ENCODE measurements at regions not wholly inside any gene's neighbourhood (a gene's known extent, or its start where the extent isn't known, plus 50 kb on each side); places are given as distances from the start of the nearest gene placed in this dataset.
"Not testable (repeated sequence)": the region's sequence is repeated elsewhere in the genome, so short reads cannot be mapped to it uniquely, and the experiment has no call there.

DNA sequence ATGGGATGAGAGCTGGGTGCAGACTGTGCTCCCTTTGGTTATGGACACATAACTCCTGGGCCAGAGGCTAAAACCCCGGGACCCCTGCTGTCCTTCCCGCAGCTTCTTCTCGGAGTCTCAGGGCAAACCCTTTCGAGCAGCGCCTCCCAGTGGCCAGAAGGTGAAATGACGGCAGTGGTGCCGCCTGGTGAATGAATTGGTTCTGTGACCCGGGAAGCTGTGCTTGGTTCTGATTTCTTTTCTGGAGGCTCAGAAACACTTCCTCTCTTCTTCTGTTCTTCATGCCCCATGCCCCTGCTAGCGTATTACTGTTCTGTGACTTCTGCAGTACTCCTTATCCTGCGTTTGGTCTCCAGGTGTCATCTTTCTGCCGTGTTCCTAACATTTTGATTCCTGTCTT, 104.7 kb upstream of the CCZ1B start:
- TF ChIP-seq, protein P1, sequence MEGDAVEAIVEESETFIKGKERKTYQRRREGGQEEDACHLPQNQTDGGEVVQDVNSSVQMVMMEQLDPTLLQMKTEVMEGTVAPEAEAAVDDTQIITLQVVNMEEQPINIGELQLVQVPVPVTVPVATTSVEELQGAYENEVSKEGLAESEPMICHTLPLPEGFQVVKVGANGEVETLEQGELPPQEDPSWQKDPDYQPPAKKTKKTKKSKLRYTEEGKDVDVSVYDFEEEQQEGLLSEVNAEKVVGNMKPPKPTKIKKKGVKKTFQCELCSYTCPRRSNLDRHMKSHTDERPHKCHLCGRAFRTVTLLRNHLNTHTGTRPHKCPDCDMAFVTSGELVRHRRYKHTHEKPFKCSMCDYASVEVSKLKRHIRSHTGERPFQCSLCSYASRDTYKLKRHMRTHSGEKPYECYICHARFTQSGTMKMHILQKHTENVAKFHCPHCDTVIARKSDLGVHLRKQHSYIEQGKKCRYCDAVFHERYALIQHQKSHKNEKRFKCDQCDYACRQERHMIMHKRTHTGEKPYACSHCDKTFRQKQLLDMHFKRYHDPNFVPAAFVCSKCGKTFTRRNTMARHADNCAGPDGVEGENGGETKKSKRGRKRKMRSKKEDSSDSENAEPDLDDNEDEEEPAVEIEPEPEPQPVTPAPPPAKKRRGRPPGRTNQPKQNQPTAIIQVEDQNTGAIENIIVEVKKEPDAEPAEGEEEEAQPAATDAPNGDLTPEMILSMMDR (conservative IDR thresholded peaks at IDR 0.05; ENCODE audit: low read depth, low read length) = peak; percentile 46
- intact Hi-C loops (cut with micrococcal nuclease; ENCODE audit: unreplicated experiment); H3K27me3 ChIP-seq (replicated peaks; ENCODE audit: insufficient read depth, low read depth, low read length, poor library complexity); CTCF ChIA-PET; DNase-seq (ENCODE audit: low spot score); H3K4me3 ChIP-seq (ENCODE audit: low read depth, low read length, poor library complexity, severe bottlenecking); H3K27ac ChIP-seq (ENCODE audit: low read depth, low read length, poor library complexity, severe bottlenecking); H3K36me3 ChIP-seq (ENCODE audit: insufficient read depth, low read length, poor library complexity, severe bottlenecking); BruUV-seq (replicated peaks); H3K9me3 ChIP-seq (ENCODE audit: low read depth, low read length, poor library complexity, severe bottlenecking); POLR2A ChIA-PET (ENCODE audit: low non-redundant PET); H3K4me1 ChIP-seq (ENCODE audit: insufficient read depth, low read length, poor library complexity, severe bottlenecking): not testable (repeated sequence)

DNA sequence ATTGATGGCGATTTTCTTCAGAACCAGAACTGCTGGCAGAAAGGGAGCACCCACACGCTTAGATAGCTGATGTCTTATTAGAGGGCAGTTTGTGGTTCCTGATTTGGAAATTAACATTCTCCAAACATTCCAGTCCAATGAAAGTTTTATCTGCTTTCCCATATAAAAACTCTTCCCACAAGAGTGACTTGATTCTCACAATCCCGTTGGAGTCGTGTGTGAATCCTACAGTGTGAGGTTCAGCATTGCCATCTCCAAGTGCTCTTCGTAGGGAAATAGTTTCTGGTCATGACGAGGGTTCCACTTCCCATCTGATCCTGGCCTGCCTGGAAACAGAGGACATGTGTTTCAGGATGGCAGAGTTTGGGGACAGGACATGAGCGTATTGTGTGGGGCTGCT, 105.4 kb upstream of the CCZ1B start:
- H3K9me3 ChIP-seq (ENCODE audit: low read depth, low read length, poor library complexity, severe bottlenecking); H3K4me1 ChIP-seq (ENCODE audit: insufficient read depth, low read length, poor library complexity, severe bottlenecking); POLR2A ChIA-PET (ENCODE audit: low non-redundant PET); CTCF ChIA-PET; H3K36me3 ChIP-seq (ENCODE audit: insufficient read depth, low read length, poor library complexity, severe bottlenecking); intact Hi-C loops (cut with micrococcal nuclease; ENCODE audit: unreplicated experiment); H3K4me3 ChIP-seq (ENCODE audit: low read depth, low read length, poor library complexity, severe bottlenecking); H3K27ac ChIP-seq (ENCODE audit: low read depth, low read length, poor library complexity, severe bottlenecking); DNase-seq (ENCODE audit: low spot score); H3K27me3 ChIP-seq (replicated peaks; ENCODE audit: insufficient read depth, low read depth, low read length, poor library complexity); BruUV-seq (replicated peaks): not testable (repeated sequence)

DNA sequence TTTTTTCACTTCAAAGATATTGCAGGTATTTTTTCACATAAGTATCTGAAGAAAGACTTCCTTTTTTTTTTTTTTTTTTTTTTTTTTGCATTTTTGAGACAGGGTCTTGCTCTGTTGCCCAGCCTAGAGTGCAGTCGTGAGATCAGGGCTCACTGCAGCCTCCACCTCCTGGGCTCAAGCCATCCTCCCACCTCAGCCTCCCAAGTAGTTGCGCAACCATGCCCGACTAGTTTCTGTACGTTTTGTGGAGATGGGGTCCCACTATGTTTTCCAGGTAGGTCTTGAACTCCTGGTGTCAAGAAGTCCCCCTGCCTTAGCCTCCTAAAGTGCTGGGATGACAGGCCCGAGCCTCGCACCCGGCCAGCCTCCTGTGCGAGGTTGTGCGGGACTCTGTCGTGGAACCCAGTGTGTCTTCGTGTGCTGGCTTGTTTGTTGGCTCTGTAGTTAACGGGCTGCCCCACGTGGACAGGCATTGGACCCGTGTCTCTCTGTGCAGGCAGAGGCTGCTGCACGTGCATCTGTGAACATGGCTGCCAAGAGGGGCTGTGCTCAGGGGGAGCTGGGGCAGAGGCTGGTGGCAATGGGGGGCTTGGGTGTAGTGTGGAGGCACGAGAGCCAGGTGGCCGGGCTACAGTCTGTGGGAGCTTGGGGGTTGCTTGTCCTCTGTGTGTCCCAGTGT, 108.0 kb upstream of the CCZ1B start:
- intact Hi-C loops (cut with micrococcal nuclease; ENCODE audit: unreplicated experiment); DNase-seq (ENCODE audit: low spot score); H3K4me3 ChIP-seq (ENCODE audit: low read depth, low read length, poor library complexity, severe bottlenecking); POLR2A ChIA-PET (ENCODE audit: low non-redundant PET); H3K36me3 ChIP-seq (ENCODE audit: insufficient read depth, low read length, poor library complexity, severe bottlenecking); BruUV-seq (replicated peaks); H3K27me3 ChIP-seq (replicated peaks; ENCODE audit: insufficient read depth, low read depth, low read length, poor library complexity); H3K27ac ChIP-seq (ENCODE audit: low read depth, low read length, poor library complexity, severe bottlenecking); CTCF ChIA-PET; H3K4me1 ChIP-seq (ENCODE audit: insufficient read depth, low read length, poor library complexity, severe bottlenecking); H3K9me3 ChIP-seq (ENCODE audit: low read depth, low read length, poor library complexity, severe bottlenecking): not testable (repeated sequence)

DNA sequence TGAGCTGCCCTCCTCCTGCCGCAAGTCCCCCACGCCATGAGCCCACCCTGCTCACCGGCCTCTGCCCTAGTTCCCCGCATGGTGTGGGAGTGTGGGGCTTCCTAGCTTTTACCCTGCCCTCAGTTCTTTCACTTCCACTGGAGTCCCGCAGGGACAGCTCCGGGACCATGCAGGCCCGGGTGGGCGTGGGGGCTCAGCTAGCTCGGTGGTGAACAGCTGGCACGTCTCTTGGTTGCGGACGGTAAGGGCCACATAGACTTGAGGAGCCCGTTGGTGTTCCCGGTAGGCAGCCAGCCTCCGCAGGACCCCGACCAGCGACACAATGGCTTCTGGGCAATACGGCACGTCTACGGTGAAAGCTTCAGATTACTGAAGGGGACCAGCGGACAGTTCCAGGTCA, 108.9 kb upstream of the CCZ1B start:
- Histone ChIP-seq H3K27me3 (replicated peaks; ENCODE audit: insufficient read depth, low read depth, low read length, poor library complexity) (no peaks in the 10 kb centered on the region), H3K4me1 (ENCODE audit: insufficient read depth, low read length, poor library complexity, severe bottlenecking) (no peaks in the 10 kb centered on the region), H3K4me3 (ENCODE audit: low read depth, low read length, poor library complexity, severe bottlenecking) (no peak overlapping the region), H3K27ac (ENCODE audit: low read depth, low read length, poor library complexity, severe bottlenecking) (no peak overlapping the region), H3K9me3 (ENCODE audit: low read depth, low read length, poor library complexity, severe bottlenecking) (no peaks in the 10 kb centered on the region), H3K36me3 (ENCODE audit: insufficient read depth, low read length, poor library complexity, severe bottlenecking) (no peaks in the 10 kb centered on the region)
- intact Hi-C loops (cut with micrococcal nuclease; ENCODE audit: unreplicated experiment) = no loop called here
- DNase-seq (ENCODE audit: low spot score) = no peak
- ChIA-PET CTCF (no interaction called here), POLR2A (ENCODE audit: low non-redundant PET) (no interaction called here)
- BruUV-seq (replicated peaks) = no TSS peak
- TF ChIP-seq EZH2 (IDR thresholded peaks at IDR 0.05; ENCODE audit: borderline replicate concordance, low read depth, low read length, poor library complexity, severe bottlenecking) = no peak
- TF ChIP-seq, protein P1 (conservative IDR thresholded peaks at IDR 0.05; ENCODE audit: low read depth, low read length) = no peak

DNA sequence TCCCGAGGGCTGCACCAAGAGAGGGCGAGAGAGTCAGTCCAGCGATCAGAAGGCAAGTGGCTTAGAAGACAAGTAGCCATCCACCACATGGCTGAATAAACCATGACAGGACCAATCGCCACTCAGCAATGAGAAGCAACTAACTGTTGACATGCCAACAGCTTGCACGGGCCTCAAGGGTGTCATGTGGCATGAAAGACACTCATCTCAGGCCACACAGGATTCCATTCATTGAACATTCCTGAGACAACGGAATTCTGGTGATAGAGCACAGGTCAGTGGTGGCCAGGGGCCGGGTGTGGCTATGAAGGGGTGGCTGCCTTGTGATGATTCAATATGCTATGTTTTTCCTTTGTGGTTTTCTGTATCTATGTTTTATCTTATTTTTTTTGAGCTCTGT, 110.6 kb upstream of the CCZ1B start:
- H3K36me3 ChIP-seq (ENCODE audit: insufficient read depth, low read length, poor library complexity, severe bottlenecking); intact Hi-C loops (cut with micrococcal nuclease; ENCODE audit: unreplicated experiment); POLR2A ChIA-PET (ENCODE audit: low non-redundant PET); H3K4me3 ChIP-seq (ENCODE audit: low read depth, low read length, poor library complexity, severe bottlenecking); DNase-seq (ENCODE audit: low spot score); CTCF ChIA-PET; H3K9me3 ChIP-seq (ENCODE audit: low read depth, low read length, poor library complexity, severe bottlenecking); H3K4me1 ChIP-seq (ENCODE audit: insufficient read depth, low read length, poor library complexity, severe bottlenecking); H3K27me3 ChIP-seq (replicated peaks; ENCODE audit: insufficient read depth, low read depth, low read length, poor library complexity); H3K27ac ChIP-seq (ENCODE audit: low read depth, low read length, poor library complexity, severe bottlenecking); BruUV-seq (replicated peaks): not testable (repeated sequence)

DNA sequence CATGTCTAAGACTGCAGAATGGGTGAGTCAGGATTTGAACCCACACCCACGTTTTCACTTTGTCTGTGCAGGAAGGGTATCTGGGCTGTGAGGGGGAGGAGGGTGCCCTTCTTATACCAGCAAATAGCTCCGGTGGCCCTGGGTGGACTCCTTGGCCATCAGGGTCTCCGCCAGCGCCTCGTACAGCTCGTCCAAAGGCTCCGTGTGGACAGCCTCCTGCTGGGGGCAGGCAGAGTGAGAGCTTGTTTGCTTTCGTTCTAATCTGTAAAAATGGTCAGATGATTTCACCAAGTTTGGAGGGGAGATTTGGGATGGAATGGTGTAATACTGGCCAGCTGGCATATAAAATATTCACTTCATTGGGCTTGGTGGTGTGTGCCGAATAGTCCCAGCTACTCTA, 111.7 kb upstream of the CCZ1B start:
- intact Hi-C loops (cut with micrococcal nuclease; ENCODE audit: unreplicated experiment); CTCF ChIA-PET; POLR2A ChIA-PET (ENCODE audit: low non-redundant PET); H3K4me3 ChIP-seq (ENCODE audit: low read depth, low read length, poor library complexity, severe bottlenecking); BruUV-seq (replicated peaks); H3K36me3 ChIP-seq (ENCODE audit: insufficient read depth, low read length, poor library complexity, severe bottlenecking); H3K4me1 ChIP-seq (ENCODE audit: insufficient read depth, low read length, poor library complexity, severe bottlenecking); H3K27ac ChIP-seq (ENCODE audit: low read depth, low read length, poor library complexity, severe bottlenecking); H3K27me3 ChIP-seq (replicated peaks; ENCODE audit: insufficient read depth, low read depth, low read length, poor library complexity); DNase-seq (ENCODE audit: low spot score); H3K9me3 ChIP-seq (ENCODE audit: low read depth, low read length, poor library complexity, severe bottlenecking): not testable (repeated sequence)
